ENCODE measurements at regions not wholly inside any gene's neighbourhood (a gene's known extent, or its start where the extent isn't known, plus 50 kb on each side); places are given as distances from the start of the nearest gene placed in this dataset.

GRCh38 chr4:183391204-183391603 lies 53.2 kb upstream of the CDKN2AIP start:
- Histone ChIP-seq H2BK5ac (ENCODE audit: low read depth, low read length, poor library complexity, severe bottlenecking) (no peak overlapping the region), H3K14ac (replicated peaks; ENCODE audit: low read depth, low read length) (no peak overlapping the region), H3K9me1 (ENCODE audit: insufficient read depth, low read length) (peaks cover 3% of the 10 kb centered on the region; the same call in 1 of the 2 replicates), H2AFZ (replicated peaks; ENCODE audit: low read length, poor library complexity) (no peak overlapping the region), H2BK120ac (ENCODE audit: low read depth, low read length) (no peak overlapping the region), H3K27me3 (ENCODE audit: control insufficient read depth, insufficient read depth, low read length) (peaks cover 39% of the 10 kb centered on the region), H3K18ac (ENCODE audit: low read depth, low read length) (no peak overlapping the region), H4K91ac (ENCODE audit: insufficient read depth, low read depth, low read length) (no peak overlapping the region), H4K8ac (ENCODE audit: low read depth in 2 of 2, low read length in 2 of 2) (no peak overlapping the region), H3K9ac (ENCODE audit: low read depth, low read length) (no peak overlapping the region), H4K20me1 (ENCODE audit: insufficient read depth, low read length) (no peaks in the 10 kb centered on the region), H2BK15ac (ENCODE audit: low read depth, low read length) (no peak overlapping the region), H2AK5ac (ENCODE audit: low read depth, low read length) (no peak overlapping the region), H3K4me3 (ENCODE audit: insufficient read depth, low read depth, low read length) (no peak overlapping the region), H3K27ac (ENCODE audit: insufficient read depth, low read length) (no peak overlapping the region), H3K36me3 (ENCODE audit: control insufficient read depth, insufficient read depth, low read length) (no peaks in the 10 kb centered on the region), H3K23ac (ENCODE audit: low read depth, low read length) (no peak overlapping the region), H2AK9ac (replicated peaks; ENCODE audit: low read depth, low read length, poor library complexity) (no peak overlapping the region), H3K9me3 (ENCODE audit: control insufficient read depth, insufficient read depth, low read length) (no peaks in the 10 kb centered on the region), H3K4me2 (ENCODE audit: low read depth, low read length) (no peak overlapping the region), H3K4me1 (ENCODE audit: control insufficient read depth, insufficient read depth, low read length) (no peaks in the 10 kb centered on the region), H3K4ac (ENCODE audit: low read depth, low read length) (no peak overlapping the region), H4K5ac (ENCODE audit: low read depth, low read length) (no peak overlapping the region), H3K56ac (ENCODE audit: extremely low read depth, insufficient read depth, low read length) (no peak overlapping the region), H2BK20ac (ENCODE audit: low read depth, low read length) (no peak overlapping the region), H3K79me1 (ENCODE audit: low read depth in 1 of 2, low read length in 2 of 2) (no peaks in the 10 kb centered on the region)
- no peak for ATAC-seq (ENCODE audit: low read depth)
- no TSS peak for BruUV-seq (replicated peaks)
- dilution Hi-C loops (cut with HindIII; ENCODE audit: low sequenced_read_pairs, unreplicated experiment) (no loop called here), intact Hi-C loops (cut with micrococcal nuclease) (no loop called here), in situ Hi-C loops (cut with MboI; ENCODE audit: low sequenced_read_pairs) (loop anchor here (10.0 kb wide), 1 partner anchor 446 kb away; no protein-coding TSS in a partner anchor)
- no peak for TF ChIP-seq RCOR1 (IDR thresholded peaks at IDR 0.05; ENCODE audit: insufficient replicate concordance, low read length)
- TF ChIP-seq MAZ (IDR thresholded peaks at IDR 0.05; ENCODE audit: borderline replicate concordance, low read depth, low read length): no peak
- 67% methylated on average over 2 of the region's 3 CpGs; no CpG with 5 or more reads in 1 of the 2 experiments for WGBS, 2 experiments (ENCODE audit: extremely low coverage in 2 of 2, insufficient read length in 1 of 2)
- ChIA-PET CTCF (no interaction called here), POLR2A (ENCODE audit: unreplicated experiment) (no interaction called here)
- DNase-seq: no peak
